Liver (tissue), 3 donors: ENCODE measurements at regions not wholly inside any gene's neighbourhood (a gene's known extent, or its start where the extent isn't known, plus 50 kb on each side); places are given as distances from the start of the nearest gene placed in this dataset.

Source experiments
- FOXA1 ChIP-seq: IDR thresholded peaks from 2 replicates; pipeline ENCODE4 v1.6.1; 2016; ENCODE audit warnings: antibody characterized with exemption
- GABPA ChIP-seq, 2 donors: IDR thresholded peaks in 1 of 2; conservative IDR thresholded peaks in 1 of 2; 2 replicates each; pipeline ENCODE4 v1.6.1; 2016; ENCODE audit warnings: antibody characterized with exemption in 2 of 2, mild to moderate bottlenecking in 1 of 2, moderate library complexity in 1 of 2
- HNF4A ChIP-seq, 2 donors: conservative IDR thresholded peaks; 2 replicates each; pipeline ENCODE4 v1.6.1; 2016; ENCODE audit warnings: antibody characterized with exemption in 2 of 2, mild to moderate bottlenecking in 2 of 2
- HNF4G ChIP-seq: IDR thresholded peaks from 2 replicates; pipeline ENCODE4 v1.6.1; 2016; ENCODE audit warnings: antibody characterized with exemption
- JUND ChIP-seq, 2 donors: IDR thresholded peaks; 2 replicates each; pipeline ENCODE4 v1.6.1; 2016; ENCODE audit warnings: antibody characterized with exemption in 2 of 2
- RAD21 ChIP-seq, 2 donors: IDR thresholded peaks; 2 replicates each; pipeline ENCODE4 v1.6.1; 2016; ENCODE audit warnings: antibody characterized with exemption in 2 of 2, mild to moderate bottlenecking in 2 of 2
- RXRA ChIP-seq, 2 donors: IDR thresholded peaks; 2 replicates each; pipeline ENCODE4 v1.6.1; 2017 to 2018; ENCODE audit warnings: antibody characterized with exemption in 2 of 2, mild to moderate bottlenecking in 1 of 2
- YY1 ChIP-seq: IDR thresholded peaks from 2 replicates; pipeline ENCODE4 v1.6.1; 2016; ENCODE audit warnings: antibody characterized with exemption, mild to moderate bottlenecking
- TF ChIP-seq, protein P1 (sequence below): fragments of 150-350 bp; IDR thresholded peaks from 2 replicates; pipeline ENCODE4 v1.5.1; 2017; ENCODE audit warnings: improper control_type of control experiment, low read depth, low read length; ENCODE audit not compliant: missing input control
- TF ChIP-seq, protein P2 (sequence below): IDR thresholded peaks from 2 replicates; pipeline ENCODE4 v1.6.1; 2016; ENCODE audit warnings: antibody characterized with exemption, mild to moderate bottlenecking
- donor health status: healthy.
- donor health status: healthy.

DNA sequence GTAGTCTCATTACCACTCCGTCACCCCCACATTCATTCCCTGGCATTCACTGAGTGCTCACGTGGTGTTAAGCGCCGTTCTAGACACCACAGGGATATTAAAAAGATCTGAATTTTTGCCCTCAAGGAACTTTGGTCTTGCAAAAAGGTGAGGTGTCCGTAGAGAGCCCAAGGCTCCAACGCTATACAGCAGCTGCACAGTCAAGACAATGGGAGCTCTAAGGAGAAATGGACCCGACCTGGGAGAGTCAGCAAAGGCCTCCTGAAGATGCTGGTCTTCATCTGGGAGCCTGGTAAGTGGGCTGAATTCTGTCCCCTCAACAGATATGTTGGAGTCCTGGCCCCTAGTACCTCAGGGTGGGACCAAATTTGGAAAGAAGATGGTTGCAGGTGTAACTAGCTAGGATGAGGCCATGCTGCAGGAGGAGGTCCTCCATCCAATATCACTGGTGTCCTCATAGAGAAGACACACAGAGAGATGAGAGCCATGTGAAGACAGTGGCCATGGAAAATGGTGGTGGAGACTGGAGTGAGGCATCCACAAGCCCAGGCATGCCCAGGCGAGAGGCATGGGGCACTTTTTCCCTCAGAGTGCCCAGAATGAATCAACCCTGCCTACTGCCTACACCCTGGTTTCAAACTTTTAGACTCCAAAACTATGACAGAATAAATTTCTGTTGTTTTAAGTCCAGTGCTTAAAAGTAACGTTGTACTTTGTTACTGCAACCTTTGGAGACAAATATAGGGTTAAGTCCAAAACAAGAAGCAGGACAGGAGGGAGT lies 247.3 kb downstream of the TTC32 start:
- TF ChIP-seq, protein P1, sequence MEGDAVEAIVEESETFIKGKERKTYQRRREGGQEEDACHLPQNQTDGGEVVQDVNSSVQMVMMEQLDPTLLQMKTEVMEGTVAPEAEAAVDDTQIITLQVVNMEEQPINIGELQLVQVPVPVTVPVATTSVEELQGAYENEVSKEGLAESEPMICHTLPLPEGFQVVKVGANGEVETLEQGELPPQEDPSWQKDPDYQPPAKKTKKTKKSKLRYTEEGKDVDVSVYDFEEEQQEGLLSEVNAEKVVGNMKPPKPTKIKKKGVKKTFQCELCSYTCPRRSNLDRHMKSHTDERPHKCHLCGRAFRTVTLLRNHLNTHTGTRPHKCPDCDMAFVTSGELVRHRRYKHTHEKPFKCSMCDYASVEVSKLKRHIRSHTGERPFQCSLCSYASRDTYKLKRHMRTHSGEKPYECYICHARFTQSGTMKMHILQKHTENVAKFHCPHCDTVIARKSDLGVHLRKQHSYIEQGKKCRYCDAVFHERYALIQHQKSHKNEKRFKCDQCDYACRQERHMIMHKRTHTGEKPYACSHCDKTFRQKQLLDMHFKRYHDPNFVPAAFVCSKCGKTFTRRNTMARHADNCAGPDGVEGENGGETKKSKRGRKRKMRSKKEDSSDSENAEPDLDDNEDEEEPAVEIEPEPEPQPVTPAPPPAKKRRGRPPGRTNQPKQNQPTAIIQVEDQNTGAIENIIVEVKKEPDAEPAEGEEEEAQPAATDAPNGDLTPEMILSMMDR = no peak
- TF ChIP-seq RXRA (IDR thresholded peaks at IDR 0.05) (no peak), RAD21 (IDR thresholded peaks at IDR 0.05) (no peak), HNF4G (no peak), JUND (IDR thresholded peaks at IDR 0.05) (no peak), GABPA (IDR thresholded peaks at IDR 0.05 in 1 of 2, conservative IDR thresholded peaks at IDR 0.05 in 1 of 2) (no peak), FOXA1 (no peak), HNF4A (conservative IDR thresholded peaks at IDR 0.05) (no peak), YY1 (no peak)
- TF ChIP-seq, protein P2, sequence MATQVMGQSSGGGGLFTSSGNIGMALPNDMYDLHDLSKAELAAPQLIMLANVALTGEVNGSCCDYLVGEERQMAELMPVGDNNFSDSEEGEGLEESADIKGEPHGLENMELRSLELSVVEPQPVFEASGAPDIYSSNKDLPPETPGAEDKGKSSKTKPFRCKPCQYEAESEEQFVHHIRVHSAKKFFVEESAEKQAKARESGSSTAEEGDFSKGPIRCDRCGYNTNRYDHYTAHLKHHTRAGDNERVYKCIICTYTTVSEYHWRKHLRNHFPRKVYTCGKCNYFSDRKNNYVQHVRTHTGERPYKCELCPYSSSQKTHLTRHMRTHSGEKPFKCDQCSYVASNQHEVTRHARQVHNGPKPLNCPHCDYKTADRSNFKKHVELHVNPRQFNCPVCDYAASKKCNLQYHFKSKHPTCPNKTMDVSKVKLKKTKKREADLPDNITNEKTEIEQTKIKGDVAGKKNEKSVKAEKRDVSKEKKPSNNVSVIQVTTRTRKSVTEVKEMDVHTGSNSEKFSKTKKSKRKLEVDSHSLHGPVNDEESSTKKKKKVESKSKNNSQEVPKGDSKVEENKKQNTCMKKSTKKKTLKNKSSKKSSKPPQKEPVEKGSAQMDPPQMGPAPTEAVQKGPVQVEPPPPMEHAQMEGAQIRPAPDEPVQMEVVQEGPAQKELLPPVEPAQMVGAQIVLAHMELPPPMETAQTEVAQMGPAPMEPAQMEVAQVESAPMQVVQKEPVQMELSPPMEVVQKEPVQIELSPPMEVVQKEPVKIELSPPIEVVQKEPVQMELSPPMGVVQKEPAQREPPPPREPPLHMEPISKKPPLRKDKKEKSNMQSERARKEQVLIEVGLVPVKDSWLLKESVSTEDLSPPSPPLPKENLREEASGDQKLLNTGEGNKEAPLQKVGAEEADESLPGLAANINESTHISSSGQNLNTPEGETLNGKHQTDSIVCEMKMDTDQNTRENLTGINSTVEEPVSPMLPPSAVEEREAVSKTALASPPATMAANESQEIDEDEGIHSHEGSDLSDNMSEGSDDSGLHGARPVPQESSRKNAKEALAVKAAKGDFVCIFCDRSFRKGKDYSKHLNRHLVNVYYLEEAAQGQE = no peak
